HG03060 (cell line): ENCODE measurements at regions not wholly inside any gene's neighbourhood (a gene's known extent, or its start where the extent isn't known, plus 50 kb on each side); places are given as distances from the start of the nearest gene placed in this dataset.
"Not testable (repeated sequence)": the region's sequence is repeated elsewhere in the genome, so short reads cannot be mapped to it uniquely, and the experiment has no call there.

Experiments
- ATAC-seq: cut with Tn5 transposase; IDR thresholded peaks from one replicate; pipeline ENCODE4 v1.9.1; 2021; ENCODE audit warnings: low read depth, moderate number of reproducible peaks; ENCODE audit not compliant: unreplicated experiment

- ATAC-seq, result no peak
Observed at GRCh38 chr4:97013309-97013708, 1130.0 kb downstream of the STPG2 start.

GRCh38 chr4:97013711-97014110, 1129.6 kb downstream of the STPG2 start:
- ATAC-seq, result no peak

- no peak for ATAC-seq
Observed at GRCh38 chr4:97015301-97015700, 1128.0 kb downstream of the STPG2 start.

- no peak for ATAC-seq
Observed at GRCh38 chr4:97016186-97016907, 1126.9 kb downstream of the STPG2 start.

GRCh38 chr4:97027728-97028410, 1115.4 kb downstream of the STPG2 start:
- no peak for ATAC-seq

- no peak for ATAC-seq
Observed at GRCh38 chr4:97028785-97029184, 1114.5 kb downstream of the STPG2 start.

GRCh38 chr4:97037411-97038145, 1105.7 kb downstream of the STPG2 start:
- ATAC-seq, result not testable (repeated sequence)

- ATAC-seq, result no peak
Observed at GRCh38 chr4:97038146-97038516, 1105.1 kb downstream of the STPG2 start.

- no peak for ATAC-seq
Observed at GRCh38 chr4:97072666-97073065, 1070.6 kb downstream of the STPG2 start.

- ATAC-seq, result no peak
Observed at GRCh38 chr4:97073194-97073593, 1070.1 kb downstream of the STPG2 start.

- ATAC-seq, result no peak
Observed at GRCh38 chr4:97074531-97074930, 1068.7 kb downstream of the STPG2 start.

- no peak for ATAC-seq
Observed at GRCh38 chr4:97081951-97082350, 1061.3 kb downstream of the STPG2 start.

- ATAC-seq, result not testable (repeated sequence)
Observed at GRCh38 chr4:97097036-97097435, 1046.2 kb downstream of the STPG2 start.

GRCh38 chr4:97101171-97101570, 1042.1 kb downstream of the STPG2 start:
- not testable (repeated sequence) for ATAC-seq

- no peak for ATAC-seq
Observed at GRCh38 chr4:97103252-97103651, 1040.0 kb downstream of the STPG2 start.

- no peak for ATAC-seq
Observed at GRCh38 chr4:97104006-97104405, 1039.3 kb downstream of the STPG2 start.

- no peak for ATAC-seq
Observed at GRCh38 chr4:97104666-97105065, 1038.6 kb downstream of the STPG2 start.

GRCh38 chr4:97105347-97106099, 1037.8 kb downstream of the STPG2 start:
- no peak for ATAC-seq

GRCh38 chr4:97106161-97106560, 1037.1 kb downstream of the STPG2 start:
- no peak for ATAC-seq

GRCh38 chr4:97110506-97110905, 1032.8 kb downstream of the STPG2 start:
- no peak for ATAC-seq

- ATAC-seq, result no peak
Observed at GRCh38 chr4:97116511-97116910, 1026.8 kb downstream of the STPG2 start.
